ENCODE measurements at regions not wholly inside any gene's neighbourhood (a gene's known extent, or its start where the extent isn't known, plus 50 kb on each side); places are given as distances from the start of the nearest gene placed in this dataset.
"Not testable (repeated sequence)": the region's sequence is repeated elsewhere in the genome, so short reads cannot be mapped to it uniquely, and the experiment has no call there.

- Histone ChIP-seq H3K36me3 (ENCODE audit: control insufficient read depth, insufficient read depth, low read length) (no peaks in the 10 kb centered on the region), H3K4me3 (ENCODE audit: low read length) (no peak overlapping the region), H3K27ac (ENCODE audit: low read length) (no peak overlapping the region), H3K4me1 (ENCODE audit: control insufficient read depth, insufficient read depth, low read length) (no peaks in the 10 kb centered on the region), H3K9me3 (replicated peaks; ENCODE audit: control insufficient read depth, low read depth, low read length) (no peaks in the 10 kb centered on the region), H3K27me3 (ENCODE audit: control insufficient read depth, insufficient read depth, low read length) (no peaks in the 10 kb centered on the region)
- no peak for DNase-seq
- WGBS (ENCODE audit: insufficient coverage) = 100% methylated on average over 1 of the region's 1 CpG
These were observed 150.9 kb downstream of the TTC6 start for GRCh38 chr14:37746140-37746832.

- Histone ChIP-seq H3K27me3 (ENCODE audit: control insufficient read depth, insufficient read depth, low read length) (no peaks in the 10 kb centered on the region), H3K27ac (ENCODE audit: low read length) (no peak overlapping the region), H3K4me1 (ENCODE audit: control insufficient read depth, insufficient read depth, low read length) (no peaks in the 10 kb centered on the region), H3K4me3 (ENCODE audit: low read length) (no peak overlapping the region), H3K36me3 (ENCODE audit: control insufficient read depth, insufficient read depth, low read length) (no peaks in the 10 kb centered on the region), H3K9me3 (replicated peaks; ENCODE audit: control insufficient read depth, low read depth, low read length) (no peaks in the 10 kb centered on the region)
- WGBS (ENCODE audit: insufficient coverage) = no CpG with 5 or more reads among the region's 5 CpGs
- DNase-seq = no peak
These were observed 158.0 kb downstream of the TTC6 start for GRCh38 chr14:37753459-37753858.

- H3K36me3 ChIP-seq (ENCODE audit: control insufficient read depth, insufficient read depth, low read length); DNase-seq; H3K27ac ChIP-seq (ENCODE audit: low read length); H3K27me3 ChIP-seq (ENCODE audit: control insufficient read depth, insufficient read depth, low read length); H3K4me1 ChIP-seq (ENCODE audit: control insufficient read depth, insufficient read depth, low read length); H3K9me3 ChIP-seq (replicated peaks; ENCODE audit: control insufficient read depth, low read depth, low read length); H3K4me3 ChIP-seq (ENCODE audit: low read length): not testable (repeated sequence)
- 38% methylated on average over 1 of the region's 2 CpGs for WGBS (ENCODE audit: insufficient coverage)
These were observed 164.8 kb downstream of the TTC6 start for GRCh38 chr14:37760275-37760674.

GRCh38 chr14:37763266-37763665 is 167.8 kb downstream of the TTC6 start:
- Histone ChIP-seq H3K4me1 (ENCODE audit: control insufficient read depth, insufficient read depth, low read length) (no peaks in the 10 kb centered on the region), H3K27ac (ENCODE audit: low read length) (no peak overlapping the region), H3K9me3 (replicated peaks; ENCODE audit: control insufficient read depth, low read depth, low read length) (peaks cover 7% of the 10 kb centered on the region), H3K4me3 (ENCODE audit: low read length) (no peak overlapping the region), H3K36me3 (ENCODE audit: control insufficient read depth, insufficient read depth, low read length) (no peaks in the 10 kb centered on the region), H3K27me3 (ENCODE audit: control insufficient read depth, insufficient read depth, low read length) (no peaks in the 10 kb centered on the region)
- WGBS (ENCODE audit: insufficient coverage) = no CpG with 5 or more reads among the region's 3 CpGs
- DNase-seq = no peak

- not testable (repeated sequence) for H3K4me1 ChIP-seq (ENCODE audit: control insufficient read depth, insufficient read depth, low read length); H3K27me3 ChIP-seq (ENCODE audit: control insufficient read depth, insufficient read depth, low read length); H3K4me3 ChIP-seq (ENCODE audit: low read length); DNase-seq; H3K36me3 ChIP-seq (ENCODE audit: control insufficient read depth, insufficient read depth, low read length); H3K27ac ChIP-seq (ENCODE audit: low read length); H3K9me3 ChIP-seq (replicated peaks; ENCODE audit: control insufficient read depth, low read depth, low read length)
- 89% methylated on average over 23 of the region's 23 CpGs for WGBS (ENCODE audit: insufficient coverage)
These were observed 176.9 kb downstream of the TTC6 start for GRCh38 chr14:37772283-37772682.

- 88% methylated on average over 4 of the region's 4 CpGs for WGBS (ENCODE audit: insufficient coverage)
- Histone ChIP-seq H3K36me3 (ENCODE audit: control insufficient read depth, insufficient read depth, low read length) (no peaks in the 10 kb centered on the region), H3K27ac (ENCODE audit: low read length) (no peak overlapping the region), H3K9me3 (replicated peaks; ENCODE audit: control insufficient read depth, low read depth, low read length) (peaks cover 4% of the 10 kb centered on the region), H3K4me1 (ENCODE audit: control insufficient read depth, insufficient read depth, low read length) (no peaks in the 10 kb centered on the region), H3K4me3 (ENCODE audit: low read length) (no peak overlapping the region), H3K27me3 (ENCODE audit: control insufficient read depth, insufficient read depth, low read length) (no peaks in the 10 kb centered on the region)
- DNase-seq = no peak
These were observed 181.5 kb downstream of the TTC6 start for GRCh38 chr14:37776791-37777499.

- DNase-seq = no peak
- Histone ChIP-seq H3K4me3 (ENCODE audit: low read length) (no peak overlapping the region), H3K4me1 (ENCODE audit: control insufficient read depth, insufficient read depth, low read length) (no peaks in the 10 kb centered on the region), H3K27ac (ENCODE audit: low read length) (no peak overlapping the region), H3K27me3 (ENCODE audit: control insufficient read depth, insufficient read depth, low read length) (no peaks in the 10 kb centered on the region), H3K36me3 (ENCODE audit: control insufficient read depth, insufficient read depth, low read length) (no peaks in the 10 kb centered on the region), H3K9me3 (replicated peaks; ENCODE audit: control insufficient read depth, low read depth, low read length) (peaks cover 4% of the 10 kb centered on the region)
- WGBS (ENCODE audit: insufficient coverage) = 94% methylated on average over 5 of the region's 5 CpGs
These were observed 182.9 kb downstream of the TTC6 start for GRCh38 chr14:37778135-37778943.

GRCh38 chr14:37779480-37779879 is 184.1 kb downstream of the TTC6 start:
- Histone ChIP-seq H3K36me3 (ENCODE audit: control insufficient read depth, insufficient read depth, low read length) (no peaks in the 10 kb centered on the region), H3K9me3 (replicated peaks; ENCODE audit: control insufficient read depth, low read depth, low read length) (peaks cover 4% of the 10 kb centered on the region), H3K4me1 (ENCODE audit: control insufficient read depth, insufficient read depth, low read length) (no peaks in the 10 kb centered on the region), H3K4me3 (ENCODE audit: low read length) (no peak overlapping the region), H3K27me3 (ENCODE audit: control insufficient read depth, insufficient read depth, low read length) (no peaks in the 10 kb centered on the region), H3K27ac (ENCODE audit: low read length) (no peak overlapping the region)
- no peak for DNase-seq

GRCh38 chr14:37780731-37781130 is 185.3 kb downstream of the TTC6 start:
- not testable (repeated sequence) for H3K9me3 ChIP-seq (replicated peaks; ENCODE audit: control insufficient read depth, low read depth, low read length); H3K4me3 ChIP-seq (ENCODE audit: low read length); H3K36me3 ChIP-seq (ENCODE audit: control insufficient read depth, insufficient read depth, low read length); DNase-seq; H3K27me3 ChIP-seq (ENCODE audit: control insufficient read depth, insufficient read depth, low read length); H3K27ac ChIP-seq (ENCODE audit: low read length); H3K4me1 ChIP-seq (ENCODE audit: control insufficient read depth, insufficient read depth, low read length)
- no CpG with 5 or more reads among the region's 4 CpGs for WGBS (ENCODE audit: insufficient coverage)

- not testable (repeated sequence) for H3K9me3 ChIP-seq (replicated peaks; ENCODE audit: control insufficient read depth, low read depth, low read length); H3K27me3 ChIP-seq (ENCODE audit: control insufficient read depth, insufficient read depth, low read length); H3K4me1 ChIP-seq (ENCODE audit: control insufficient read depth, insufficient read depth, low read length); H3K27ac ChIP-seq (ENCODE audit: low read length); DNase-seq; H3K4me3 ChIP-seq (ENCODE audit: low read length); H3K36me3 ChIP-seq (ENCODE audit: control insufficient read depth, insufficient read depth, low read length)
- WGBS (ENCODE audit: insufficient coverage) = no CpG with 5 or more reads among the region's 3 CpGs
These were observed 188.9 kb downstream of the TTC6 start for GRCh38 chr14:37784203-37784826.
